Calu3 (cell line): ENCODE measurements at regions not wholly inside any gene's neighbourhood (a gene's known extent, or its start where the extent isn't known, plus 50 kb on each side); places are given as distances from the start of the nearest gene placed in this dataset.

Experiments
- BruUV-seq: library from RNA; stranded (reverse); fragments of 400-500 nt; replicated peaks from 2 replicates; lab custom pipeline; 2021; lab: Mats Ljungman, UMichigan
- CTCF ChIA-PET: fragments of 300-600 bp; sonication (Branson Sonifier 250); formaldehyde crosslinking; loops from one replicate; lab custom pipeline; 2022; ENCODE audit warnings: antibody characterized with exemption; lab: Charles Lee
- DNase-seq: peaks from one replicate; pipeline ENCODE4 v3.0.0; 2022
- H3K27ac Mint-ChIP-seq: one replicate; pipeline ENCODE4 v1.8.0; 2022; ENCODE audit warnings: mixed read lengths; ENCODE audit not compliant: unreplicated experiment
- H3K27me3 Mint-ChIP-seq: one replicate; pipeline ENCODE4 v1.8.0; 2022; ENCODE audit warnings: mixed read lengths; ENCODE audit not compliant: unreplicated experiment
- H3K36me3 Mint-ChIP-seq: one replicate; pipeline ENCODE4 v1.8.0; 2022; ENCODE audit warnings: mild to moderate bottlenecking, moderate library complexity, mixed read lengths; ENCODE audit not compliant: insufficient read depth, unreplicated experiment
- H3K4me1 Mint-ChIP-seq: one replicate; pipeline ENCODE4 v1.8.0; 2022; ENCODE audit warnings: mild to moderate bottlenecking, low read depth, mixed read lengths; ENCODE audit not compliant: unreplicated experiment
- H3K4me3 Mint-ChIP-seq: one replicate; pipeline ENCODE4 v1.8.0; 2022; ENCODE audit warnings: mild to moderate bottlenecking, low read depth, moderate library complexity, mixed read lengths; ENCODE audit not compliant: unreplicated experiment
- H3K9me3 Mint-ChIP-seq: one replicate; pipeline ENCODE4 v1.8.0; 2022; ENCODE audit warnings: low read depth, mixed read lengths; ENCODE audit not compliant: unreplicated experiment
- CTCF ChIP-seq: fragments of 200-600 bp; IDR thresholded peaks from one replicate; pipeline ENCODE4 v1.8.0; 2022; ENCODE audit warnings: antibody characterized with exemption; ENCODE audit not compliant: unreplicated experiment
- intact Hi-C: fragments of 100-400 bp; cut with micrococcal nuclease; formaldehyde crosslinking; loops from one replicate; pipeline ENCODE4 v1.10.0; 2022; ENCODE audit not compliant: unreplicated experiment

DNA sequence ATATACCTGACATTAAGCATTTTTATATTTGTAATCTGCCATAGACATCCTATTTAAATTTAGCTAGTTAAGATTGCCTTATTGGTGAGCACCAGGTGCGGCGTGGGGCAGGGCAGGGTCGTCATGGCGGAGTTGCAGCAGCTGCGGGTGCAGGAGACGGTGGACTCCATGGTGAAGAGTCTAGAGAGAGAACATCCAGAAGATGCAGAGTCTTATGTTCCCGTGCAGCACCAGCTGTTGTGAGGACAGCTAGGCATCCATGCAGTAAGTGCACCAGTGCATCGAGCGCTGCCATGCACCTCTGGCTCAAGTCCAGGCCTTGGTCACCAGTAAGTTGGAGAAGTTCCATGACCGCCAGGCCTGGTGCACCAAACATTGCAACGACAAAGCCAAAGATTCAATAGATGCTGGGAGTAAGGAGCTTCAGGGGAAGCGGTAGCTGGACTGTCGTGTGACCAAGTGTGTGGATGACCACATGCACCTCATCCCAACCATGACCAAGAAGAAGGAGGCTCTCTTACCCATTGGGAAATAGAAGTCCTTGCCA, 586.2 kb downstream of the CD109 start:
- intact Hi-C loops: no loop called here
- H3K36me3 Mint-ChIP-seq: no peaks in the 10 kb centered on the region
- no peak for DNase-seq
- H3K4me3 Mint-ChIP-seq: no peak overlapping the region
- no peak overlapping the region for H3K27ac Mint-ChIP-seq
- no TSS peak for BruUV-seq
- H3K4me1 Mint-ChIP-seq: peaks cover 27% of the 10 kb centered on the region
- no peak for TF ChIP-seq CTCF
- H3K9me3 Mint-ChIP-seq: peaks cover 3% of the 10 kb centered on the region
- CTCF ChIA-PET: no interaction called here
- no peaks in the 10 kb centered on the region for H3K27me3 Mint-ChIP-seq

GRCh38 chr6:74280130-74280692, 584.2 kb downstream of the CD109 start:
- no peak for TF ChIP-seq CTCF
- no peak overlapping the region for H3K27ac Mint-ChIP-seq
- DNase-seq: no peak
- no peak overlapping the region for H3K4me3 Mint-ChIP-seq
- H3K27me3 Mint-ChIP-seq: no peaks in the 10 kb centered on the region
- no TSS peak for BruUV-seq
- H3K36me3 Mint-ChIP-seq: no peaks in the 10 kb centered on the region
- peaks cover 11% of the 10 kb centered on the region for H3K4me1 Mint-ChIP-seq
- CTCF ChIA-PET: no interaction called here
- intact Hi-C loops: no loop called here
- peaks cover 3% of the 10 kb centered on the region for H3K9me3 Mint-ChIP-seq

- TF ChIP-seq CTCF: no peak
- peaks cover 11% of the 10 kb centered on the region for H3K4me1 Mint-ChIP-seq
- H3K9me3 Mint-ChIP-seq: no peaks in the 10 kb centered on the region
- no peak overlapping the region for H3K27ac Mint-ChIP-seq
- DNase-seq: peak; percentile 44
- BruUV-seq: no TSS peak
- CTCF ChIA-PET: interaction anchor here (0.5 to 0.8 kb wide), 3 partner anchors 120 to 190 kb away, joined by 3 to 6 read pairs (median 3); no protein-coding TSS in a partner anchor
- H3K4me3 Mint-ChIP-seq: no peak overlapping the region
- intact Hi-C loops: no loop called here
- H3K36me3 Mint-ChIP-seq: no peaks in the 10 kb centered on the region
- H3K27me3 Mint-ChIP-seq: no peaks in the 10 kb centered on the region
Measured at GRCh38 chr6:74277777-74278186, 581.8 kb downstream of the CD109 start.

DNA sequence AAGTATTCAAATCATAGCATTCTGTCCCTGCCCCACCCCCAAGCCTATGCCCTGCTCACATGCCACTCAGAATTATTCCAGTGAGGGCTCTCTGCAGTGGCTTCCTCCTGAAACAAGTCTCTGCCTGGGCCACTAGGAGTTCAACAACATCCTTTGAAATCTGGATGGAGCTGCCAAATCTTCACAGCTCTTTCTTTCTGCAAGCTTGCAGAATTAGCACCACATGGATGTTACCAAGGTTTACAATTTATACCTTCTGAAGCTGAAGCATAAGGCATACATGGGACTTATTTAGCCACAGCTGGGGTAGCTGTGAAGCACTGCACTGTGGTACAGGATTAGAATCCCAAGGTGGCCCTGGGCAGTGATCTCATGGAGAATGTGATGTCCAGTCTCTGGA, 577.5 kb downstream of the CD109 start:
- no TSS peak for BruUV-seq
- no peak for TF ChIP-seq CTCF
- no peaks in the 10 kb centered on the region for H3K27me3 Mint-ChIP-seq
- intact Hi-C loops: no loop called here
- DNase-seq: no peak
- H3K4me1 Mint-ChIP-seq: peaks cover 32% of the 10 kb centered on the region
- H3K36me3 Mint-ChIP-seq: no peaks in the 10 kb centered on the region
- no peaks in the 10 kb centered on the region for H3K9me3 Mint-ChIP-seq
- H3K27ac Mint-ChIP-seq: no peak overlapping the region
- CTCF ChIA-PET: no interaction called here
- H3K4me3 Mint-ChIP-seq: no peak overlapping the region
